Keratinocyte (primary cell): ENCODE measurements at regions not wholly inside any gene's neighbourhood (a gene's known extent, or its start where the extent isn't known, plus 50 kb on each side); places are given as distances from the start of the nearest gene placed in this dataset.

Experiments
- CTCF ChIP-seq, 3 experiments: IDR thresholded peaks in 1 of 3; conservative IDR thresholded peaks in 1 of 3; optimal IDR thresholded peaks in 1 of 3; 2 replicates in 2 of 3; 3 replicates in 1 of 3; pipeline versions ENCODE3 to v1.5.1; 2011; ENCODE audit warnings: low read length in 3 of 3, mild to moderate bottlenecking in 3 of 3, moderate library complexity in 2 of 3, control low read depth in 1 of 3, inconsistent platforms in 1 of 3; ENCODE audit not compliant: insufficient read depth in 2 of 3; ENCODE audit errors: extremely low read depth in 1 of 3
- EZH2 ChIP-seq: IDR thresholded peaks from one replicate; pipeline ENCODE4 v1.6.1; 2012; ENCODE audit warnings: inconsistent platforms, mild to moderate bottlenecking, low read length, moderate library complexity

DNA sequence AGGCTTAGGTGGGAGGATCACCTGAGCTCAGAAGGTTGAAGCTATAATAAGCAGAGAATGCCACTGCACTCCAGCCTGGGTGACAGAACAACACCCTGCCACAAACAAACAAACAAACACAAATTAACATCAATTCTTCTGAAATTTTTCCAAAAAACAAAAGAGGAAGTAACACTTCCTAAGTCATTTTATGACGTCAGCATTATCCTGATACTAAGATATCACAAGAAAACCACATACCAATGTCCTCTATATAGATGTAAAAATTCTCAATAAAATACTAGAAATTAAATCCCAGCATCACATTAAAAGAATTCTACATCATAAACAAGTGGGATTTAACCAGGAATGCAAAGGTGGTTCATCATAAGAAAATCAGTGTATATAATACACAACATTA, 64.4 kb upstream of the STK26 start:
- TF ChIP-seq CTCF (optimal IDR thresholded peaks at IDR 0.05 in 1 of 3, IDR thresholded peaks at IDR 0.05 in 1 of 3, conservative IDR thresholded peaks at IDR 0.05 in 1 of 3; ENCODE audit: extremely low read depth in 1 of 3, insufficient read depth in 2 of 3, low read length in 3 of 3) = no peak
- no peak for TF ChIP-seq EZH2
